WTC11 (cell line): ENCODE measurements at regions not wholly inside any gene's neighbourhood (a gene's known extent, or its start where the extent isn't known, plus 50 kb on each side); places are given as distances from the start of the nearest gene placed in this dataset.

ENCODE experiments used
- ATAC-seq: fragments of 200-7000 bp; cut with Tn5 transposase; 2 replicates; pipeline ENCODE4 v1.10.0; 2021; ENCODE audit warnings: mild to moderate bottlenecking, moderate library complexity
- CTCF ChIA-PET: fragments of 300-600 bp; sonication (Branson Sonifier 250); formaldehyde crosslinking; loops from one replicate; lab custom pipeline; 2021; ENCODE audit warnings: antibody characterized with exemption; lab: Charles Lee
- POLR2A ChIA-PET: fragments of 350-600 bp; sonication (Branson Sonifier 250); formaldehyde crosslinking; loops from one replicate; lab custom pipeline; 2021; ENCODE audit warnings: antibody characterized with exemption; lab: Charles Lee
- DNase-seq: peaks from one replicate; pipeline ENCODE4 v3.0.0; 2021; ENCODE audit warnings: low spot score
- H3K27ac Mint-ChIP-seq: 2 replicates; pipeline ENCODE4 v1.8.0; 2021; ENCODE audit warnings: mixed read lengths
- H3K27me3 Mint-ChIP-seq: 2 replicates; pipeline ENCODE4 v1.8.0; 2021; ENCODE audit warnings: low read depth, mild to moderate bottlenecking, moderate library complexity, mixed read lengths
- H3K36me3 Mint-ChIP-seq: 2 replicates; pipeline ENCODE4 v1.8.0; 2021; ENCODE audit warnings: mixed read lengths
- H3K4me1 Mint-ChIP-seq: 2 replicates; pipeline ENCODE4 v1.8.0; 2022; ENCODE audit warnings: mixed read lengths
- H3K4me3 Mint-ChIP-seq: 2 replicates; pipeline ENCODE4 v1.8.0; 2021; ENCODE audit warnings: mild to moderate bottlenecking, moderate library complexity, mixed read lengths
- H3K9me3 Mint-ChIP-seq: 2 replicates; pipeline ENCODE4 v1.8.0; 2021; ENCODE audit warnings: mixed read lengths
- CBFB ChIP-seq: sonication (generic); formaldehyde crosslinking; IDR thresholded peaks from 2 replicates; pipeline ENCODE4 v1.8.1; 2022; ENCODE audit warnings: mild to moderate bottlenecking, low read depth, missing genetic modification reagents
- CREM ChIP-seq: sonication (generic); formaldehyde crosslinking; IDR thresholded peaks from 2 replicates; pipeline ENCODE4 v1.8.1; 2022; ENCODE audit warnings: mild to moderate bottlenecking, missing genetic modification reagents, moderate library complexity
- ELF4 ChIP-seq: sonication (generic); formaldehyde crosslinking; IDR thresholded peaks from 2 replicates; pipeline ENCODE4 v1.8.1; 2022; ENCODE audit warnings: low read depth, mild to moderate bottlenecking, moderate library complexity, missing genetic modification reagents
- ESRRA ChIP-seq: sonication (generic); formaldehyde crosslinking; IDR thresholded peaks from 2 replicates; pipeline ENCODE4 v1.8.1; 2022; ENCODE audit warnings: mild to moderate bottlenecking, missing genetic modification reagents, borderline replicate concordance
- FOXJ3 ChIP-seq: sonication (generic); formaldehyde crosslinking; IDR thresholded peaks from 2 replicates; pipeline ENCODE4 v1.9.0; 2021; ENCODE audit warnings: missing genetic modification reagents, mild to moderate bottlenecking, borderline replicate concordance
- FOXK1 ChIP-seq: sonication (generic); formaldehyde crosslinking; IDR thresholded peaks from 2 replicates; pipeline ENCODE4 v1.8.0; 2022; ENCODE audit warnings: mild to moderate bottlenecking, moderate library complexity, missing genetic modification reagents
- FOXP1 ChIP-seq: sonication (generic); formaldehyde crosslinking; IDR thresholded peaks from 2 replicates; pipeline ENCODE4 v1.8.0; 2022; ENCODE audit warnings: missing genetic modification reagents, mild to moderate bottlenecking, moderate library complexity, borderline replicate concordance
- HMGA2 ChIP-seq: fragments of 250-450 bp; sonication (Bioruptor Pico); IDR thresholded peaks from 2 replicates; pipeline ENCODE4 v1.4.0; 2021; ENCODE audit warnings: mild to moderate bottlenecking, moderate library complexity
- KAT7 ChIP-seq: sonication (generic); formaldehyde crosslinking; IDR thresholded peaks from 2 replicates; pipeline ENCODE4 v1.8.1; 2023; ENCODE audit warnings: missing genetic modification reagents, mild to moderate bottlenecking, borderline replicate concordance
- OVOL2 ChIP-seq: fragments of 250-450 bp; sonication (Bioruptor Pico); IDR thresholded peaks from 2 replicates; pipeline ENCODE4 v1.9.0; 2021; ENCODE audit warnings: mild to moderate bottlenecking, borderline replicate concordance
- RORB ChIP-seq: fragments of 250-450 bp; sonication (Bioruptor Pico); IDR thresholded peaks from 2 replicates; pipeline ENCODE4 v1.9.0; 2021; ENCODE audit warnings: mild to moderate bottlenecking
- TEAD4 ChIP-seq: sonication (generic); formaldehyde crosslinking; IDR thresholded peaks from 2 replicates; pipeline ENCODE4 v1.8.0; 2022; ENCODE audit warnings: mild to moderate bottlenecking, missing genetic modification reagents
- ZNF121 ChIP-seq: sonication (generic); formaldehyde crosslinking; IDR thresholded peaks from 2 replicates; pipeline ENCODE4 v1.8.0; 2023; ENCODE audit warnings: missing genetic modification reagents
- ZNF263 ChIP-seq: sonication (generic); formaldehyde crosslinking; IDR thresholded peaks from 2 replicates; pipeline ENCODE4 v1.8.1; 2022; ENCODE audit warnings: low read depth, mild to moderate bottlenecking, moderate library complexity, missing genetic modification reagents
- ZNF671 ChIP-seq: fragments of 250-450 bp; sonication (Bioruptor Pico); IDR thresholded peaks from 2 replicates; pipeline ENCODE4 v1.8.0; 2021; ENCODE audit warnings: mild to moderate bottlenecking
- TF ChIP-seq, protein P1 (sequence below): sonication (generic); formaldehyde crosslinking; IDR thresholded peaks from 2 replicates; pipeline ENCODE4 v1.8.1; 2023; ENCODE audit warnings: mild to moderate bottlenecking, moderate library complexity, missing genetic modification reagents
- TF ChIP-seq, protein P2 (sequence below): sonication (generic); formaldehyde crosslinking; IDR thresholded peaks from 2 replicates; pipeline ENCODE4 v1.8.1; 2023; ENCODE audit warnings: mild to moderate bottlenecking, missing genetic modification reagents, borderline replicate concordance
- TF ChIP-seq, protein P3 (sequence below): fragments of 250-450 bp; sonication (Bioruptor Pico); IDR thresholded peaks from 2 replicates; pipeline ENCODE4 v1.8.0; 2021; ENCODE audit warnings: mild to moderate bottlenecking
- TF ChIP-seq, protein P4 (sequence below): sonication (generic); formaldehyde crosslinking; IDR thresholded peaks from 2 replicates; pipeline ENCODE4 v1.8.1; 2023; ENCODE audit warnings: mild to moderate bottlenecking, missing genetic modification reagents, moderate library complexity
- TF ChIP-seq, protein P5 (sequence below): fragments of 250-450 bp; sonication (Bioruptor Pico); IDR thresholded peaks from 2 replicates; pipeline ENCODE4 v2.1.2; 2022; ENCODE audit warnings: mild to moderate bottlenecking, moderate library complexity
- TF ChIP-seq, protein P6 (sequence below): sonication (generic); formaldehyde crosslinking; IDR thresholded peaks from 2 replicates; pipeline ENCODE4 v1.8.1; 2023; ENCODE audit warnings: mild to moderate bottlenecking, missing genetic modification reagents
- TF ChIP-seq, protein P7 (sequence below): sonication (generic); formaldehyde crosslinking; IDR thresholded peaks from 2 replicates; pipeline ENCODE4 v1.8.0; 2022; ENCODE audit warnings: mild to moderate bottlenecking, missing genetic modification reagents

DNA sequence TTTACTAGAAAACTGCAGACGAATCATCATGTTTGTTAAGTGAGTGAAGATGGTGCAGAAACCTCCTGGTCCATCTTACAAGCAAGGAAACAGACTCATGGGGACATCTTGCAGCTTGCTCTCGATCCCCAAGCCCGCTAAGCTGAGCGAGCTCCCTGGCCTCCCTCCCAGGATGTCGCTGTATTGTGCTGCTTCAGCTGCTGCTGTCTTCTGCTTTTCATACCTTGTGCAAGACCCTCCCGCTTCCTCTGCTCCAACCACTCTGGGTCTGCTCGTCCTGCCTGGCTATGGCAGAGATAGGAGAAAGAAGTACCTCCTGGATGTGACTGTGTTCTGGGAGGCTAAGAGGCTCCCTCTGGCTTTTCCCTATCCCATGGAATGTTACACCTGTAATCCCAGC, 285.2 kb upstream of the FZD8 start (continued):
- TF ChIP-seq, protein P1, sequence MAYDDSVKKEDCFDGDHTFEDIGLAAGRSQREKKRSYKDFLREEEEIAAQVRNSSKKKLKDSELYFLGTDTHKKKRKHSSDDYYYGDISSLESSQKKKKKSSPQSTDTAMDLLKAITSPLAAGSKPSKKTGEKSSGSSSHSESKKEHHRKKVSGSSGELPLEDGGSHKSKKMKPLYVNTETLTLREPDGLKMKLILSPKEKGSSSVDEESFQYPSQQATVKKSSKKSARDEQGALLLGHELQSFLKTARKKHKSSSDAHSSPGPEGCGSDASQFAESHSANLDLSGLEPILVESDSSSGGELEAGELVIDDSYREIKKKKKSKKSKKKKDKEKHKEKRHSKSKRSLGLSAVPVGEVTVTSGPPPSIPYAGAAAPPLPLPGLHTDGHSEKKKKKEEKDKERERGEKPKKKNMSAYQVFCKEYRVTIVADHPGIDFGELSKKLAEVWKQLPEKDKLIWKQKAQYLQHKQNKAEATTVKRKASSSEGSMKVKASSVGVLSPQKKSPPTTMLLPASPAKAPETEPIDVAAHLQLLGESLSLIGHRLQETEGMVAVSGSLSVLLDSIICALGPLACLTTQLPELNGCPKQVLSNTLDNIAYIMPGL (CRISPR knock-in tag), result no peak
- TF ChIP-seq, protein P2, sequence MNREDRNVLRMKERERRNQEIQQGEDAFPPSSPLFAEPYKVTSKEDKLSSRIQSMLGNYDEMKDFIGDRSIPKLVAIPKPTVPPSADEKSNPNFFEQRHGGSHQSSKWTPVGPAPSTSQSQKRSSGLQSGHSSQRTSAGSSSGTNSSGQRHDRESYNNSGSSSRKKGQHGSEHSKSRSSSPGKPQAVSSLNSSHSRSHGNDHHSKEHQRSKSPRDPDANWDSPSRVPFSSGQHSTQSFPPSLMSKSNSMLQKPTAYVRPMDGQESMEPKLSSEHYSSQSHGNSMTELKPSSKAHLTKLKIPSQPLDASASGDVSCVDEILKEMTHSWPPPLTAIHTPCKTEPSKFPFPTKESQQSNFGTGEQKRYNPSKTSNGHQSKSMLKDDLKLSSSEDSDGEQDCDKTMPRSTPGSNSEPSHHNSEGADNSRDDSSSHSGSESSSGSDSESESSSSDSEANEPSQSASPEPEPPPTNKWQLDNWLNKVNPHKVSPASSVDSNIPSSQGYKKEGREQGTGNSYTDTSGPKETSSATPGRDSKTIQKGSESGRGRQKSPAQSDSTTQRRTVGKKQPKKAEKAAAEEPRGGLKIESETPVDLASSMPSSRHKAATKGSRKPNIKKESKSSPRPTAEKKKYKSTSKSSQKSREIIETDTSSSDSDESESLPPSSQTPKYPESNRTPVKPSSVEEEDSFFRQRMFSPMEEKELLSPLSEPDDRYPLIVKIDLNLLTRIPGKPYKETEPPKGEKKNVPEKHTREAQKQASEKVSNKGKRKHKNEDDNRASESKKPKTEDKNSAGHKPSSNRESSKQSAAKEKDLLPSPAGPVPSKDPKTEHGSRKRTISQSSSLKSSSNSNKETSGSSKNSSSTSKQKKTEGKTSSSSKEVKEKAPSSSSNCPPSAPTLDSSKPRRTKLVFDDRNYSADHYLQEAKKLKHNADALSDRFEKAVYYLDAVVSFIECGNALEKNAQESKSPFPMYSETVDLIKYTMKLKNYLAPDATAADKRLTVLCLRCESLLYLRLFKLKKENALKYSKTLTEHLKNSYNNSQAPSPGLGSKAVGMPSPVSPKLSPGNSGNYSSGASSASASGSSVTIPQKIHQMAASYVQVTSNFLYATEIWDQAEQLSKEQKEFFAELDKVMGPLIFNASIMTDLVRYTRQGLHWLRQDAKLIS (CRISPR knock-in tag), result no peak
- TF ChIP-seq, all 79 proteins: peak for 0

DNA sequence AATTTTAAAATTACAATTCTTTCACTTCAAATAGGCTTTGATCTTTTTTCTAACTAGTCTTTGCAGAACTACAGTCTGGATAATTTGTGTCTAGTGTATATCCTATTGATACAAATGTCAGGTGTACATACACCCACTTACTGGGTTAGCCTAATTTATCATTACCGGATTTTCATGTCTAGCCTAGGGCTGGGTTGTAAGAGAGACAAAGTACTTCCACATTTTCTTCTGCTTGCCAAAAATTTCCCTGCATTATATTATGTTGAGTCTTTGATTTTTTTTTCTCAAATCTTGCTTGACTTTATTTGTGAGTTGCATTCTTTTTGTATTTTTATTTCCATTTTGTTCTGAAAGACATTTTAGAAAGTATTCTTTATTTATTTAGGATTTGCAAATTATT, 284.8 kb upstream of the FZD8 start:
- ATAC-seq (no peak), DNase-seq (no peak)
- Mint-ChIP-seq H3K9me3 (peaks cover 4% of the 10 kb centered on the region; the same call in 1 of the 2 replicates), H3K27ac (no peak overlapping the region), H3K36me3 (no peaks in the 10 kb centered on the region), H3K4me1 (peaks cover 31% of the 10 kb centered on the region), H3K4me3 (no peak overlapping the region), H3K27me3 (no peaks in the 10 kb centered on the region)
- ChIA-PET POLR2A (no interaction called here), CTCF (no interaction called here)
- no peak for TF ChIP-seq RORB (CRISPR knock-in tag)
- TF ChIP-seq CREM, result no peak
- no peak for TF ChIP-seq FOXK1
- no peak for TF ChIP-seq FOXJ3 (CRISPR knock-in tag)
- TF ChIP-seq, protein P3, sequence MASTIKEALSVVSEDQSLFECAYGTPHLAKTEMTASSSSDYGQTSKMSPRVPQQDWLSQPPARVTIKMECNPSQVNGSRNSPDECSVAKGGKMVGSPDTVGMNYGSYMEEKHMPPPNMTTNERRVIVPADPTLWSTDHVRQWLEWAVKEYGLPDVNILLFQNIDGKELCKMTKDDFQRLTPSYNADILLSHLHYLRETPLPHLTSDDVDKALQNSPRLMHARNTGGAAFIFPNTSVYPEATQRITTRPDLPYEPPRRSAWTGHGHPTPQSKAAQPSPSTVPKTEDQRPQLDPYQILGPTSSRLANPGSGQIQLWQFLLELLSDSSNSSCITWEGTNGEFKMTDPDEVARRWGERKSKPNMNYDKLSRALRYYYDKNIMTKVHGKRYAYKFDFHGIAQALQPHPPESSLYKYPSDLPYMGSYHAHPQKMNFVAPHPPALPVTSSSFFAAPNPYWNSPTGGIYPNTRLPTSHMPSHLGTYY (CRISPR knock-in tag), result no peak
- no peak for TF ChIP-seq HMGA2
- no peak for TF ChIP-seq KAT7
- TF ChIP-seq, protein P4, sequence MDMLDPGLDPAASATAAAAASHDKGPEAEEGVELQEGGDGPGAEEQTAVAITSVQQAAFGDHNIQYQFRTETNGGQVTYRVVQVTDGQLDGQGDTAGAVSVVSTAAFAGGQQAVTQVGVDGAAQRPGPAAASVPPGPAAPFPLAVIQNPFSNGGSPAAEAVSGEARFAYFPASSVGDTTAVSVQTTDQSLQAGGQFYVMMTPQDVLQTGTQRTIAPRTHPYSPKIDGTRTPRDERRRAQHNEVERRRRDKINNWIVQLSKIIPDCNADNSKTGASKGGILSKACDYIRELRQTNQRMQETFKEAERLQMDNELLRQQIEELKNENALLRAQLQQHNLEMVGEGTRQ (CRISPR knock-in tag), result no peak
- TF ChIP-seq TEAD4 (CRISPR knock-in tag), result no peak
- no peak for TF ChIP-seq CBFB (CRISPR knock-in tag)
- TF ChIP-seq, protein P5, sequence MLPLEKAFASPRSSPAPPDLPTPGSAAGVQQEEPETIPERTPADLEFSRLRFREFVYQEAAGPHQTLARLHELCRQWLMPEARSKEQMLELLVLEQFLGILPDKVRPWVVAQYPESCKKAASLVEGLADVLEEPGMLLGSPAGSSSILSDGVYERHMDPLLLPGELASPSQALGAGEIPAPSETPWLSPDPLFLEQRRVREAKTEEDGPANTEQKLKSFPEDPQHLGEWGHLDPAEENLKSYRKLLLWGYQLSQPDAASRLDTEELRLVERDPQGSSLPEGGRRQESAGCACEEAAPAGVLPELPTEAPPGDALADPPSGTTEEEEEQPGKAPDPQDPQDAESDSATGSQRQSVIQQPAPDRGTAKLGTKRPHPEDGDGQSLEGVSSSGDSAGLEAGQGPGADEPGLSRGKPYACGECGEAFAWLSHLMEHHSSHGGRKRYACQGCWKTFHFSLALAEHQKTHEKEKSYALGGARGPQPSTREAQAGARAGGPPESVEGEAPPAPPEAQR (CRISPR knock-in tag), result no peak
- TF ChIP-seq, protein P6, sequence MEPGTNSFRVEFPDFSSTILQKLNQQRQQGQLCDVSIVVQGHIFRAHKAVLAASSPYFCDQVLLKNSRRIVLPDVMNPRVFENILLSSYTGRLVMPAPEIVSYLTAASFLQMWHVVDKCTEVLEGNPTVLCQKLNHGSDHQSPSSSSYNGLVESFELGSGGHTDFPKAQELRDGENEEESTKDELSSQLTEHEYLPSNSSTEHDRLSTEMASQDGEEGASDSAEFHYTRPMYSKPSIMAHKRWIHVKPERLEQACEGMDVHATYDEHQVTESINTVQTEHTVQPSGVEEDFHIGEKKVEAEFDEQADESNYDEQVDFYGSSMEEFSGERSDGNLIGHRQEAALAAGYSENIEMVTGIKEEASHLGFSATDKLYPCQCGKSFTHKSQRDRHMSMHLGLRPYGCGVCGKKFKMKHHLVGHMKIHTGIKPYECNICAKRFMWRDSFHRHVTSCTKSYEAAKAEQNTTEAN (CRISPR knock-in tag), result no peak
- TF ChIP-seq, protein P7, sequence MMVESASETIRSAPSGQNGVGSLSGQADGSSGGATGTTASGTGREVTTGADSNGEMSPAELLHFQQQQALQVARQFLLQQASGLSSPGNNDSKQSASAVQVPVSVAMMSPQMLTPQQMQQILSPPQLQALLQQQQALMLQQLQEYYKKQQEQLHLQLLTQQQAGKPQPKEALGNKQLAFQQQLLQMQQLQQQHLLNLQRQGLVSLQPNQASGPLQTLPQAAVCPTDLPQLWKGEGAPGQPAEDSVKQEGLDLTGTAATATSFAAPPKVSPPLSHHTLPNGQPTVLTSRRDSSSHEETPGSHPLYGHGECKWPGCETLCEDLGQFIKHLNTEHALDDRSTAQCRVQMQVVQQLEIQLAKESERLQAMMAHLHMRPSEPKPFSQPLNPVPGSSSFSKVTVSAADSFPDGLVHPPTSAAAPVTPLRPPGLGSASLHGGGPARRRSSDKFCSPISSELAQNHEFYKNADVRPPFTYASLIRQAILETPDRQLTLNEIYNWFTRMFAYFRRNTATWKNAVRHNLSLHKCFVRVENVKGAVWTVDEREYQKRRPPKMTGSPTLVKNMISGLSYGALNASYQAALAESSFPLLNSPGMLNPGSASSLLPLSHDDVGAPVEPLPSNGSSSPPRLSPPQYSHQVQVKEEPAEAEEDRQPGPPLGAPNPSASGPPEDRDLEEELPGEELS (CRISPR knock-in tag), result no peak
- no peak for TF ChIP-seq FOXP1
- no peak for TF ChIP-seq ESRRA (CRISPR knock-in tag)
- no peak for TF ChIP-seq ZNF263 (CRISPR knock-in tag)
- TF ChIP-seq ZNF671 (CRISPR knock-in tag), result no peak
- TF ChIP-seq OVOL2 (CRISPR knock-in tag), result no peak
- TF ChIP-seq ZNF121 (CRISPR knock-in tag), result no peak
- no peak for TF ChIP-seq ELF4 (CRISPR knock-in tag)
